NCI-H510A treated with DMSO at 0.1 percent for 48 hours (cell line): ENCODE measurements at regions not wholly inside any gene's neighbourhood (a gene's known extent, or its start where the extent isn't known, plus 50 kb on each side); places are given as distances from the start of the nearest gene placed in this dataset.

ENCODE experiments used
- DNase-seq: peaks from one replicate; lab custom pipeline; 2025; lab: John Stamatoyannopoulos, UW

- no peak for DNase-seq
Measured at GRCh38 chr1:172980971-172981370, 69.8 kb downstream of the TNFSF18 start.
